ENCODE measurements at regions not wholly inside any gene's neighbourhood (a gene's known extent, or its start where the extent isn't known, plus 50 kb on each side); places are given as distances from the start of the nearest gene placed in this dataset.
"Not testable (repeated sequence)": the region's sequence is repeated elsewhere in the genome, so short reads cannot be mapped to it uniquely, and the experiment has no call there.

GRCh38 chr10:8312079-8312478 lies 257.6 kb downstream of the GATA3 start:
- DNase-seq (ENCODE audit: low read depth), result no peak

GRCh38 chr10:8312781-8313180 lies 258.3 kb downstream of the GATA3 start:
- no peak for DNase-seq (ENCODE audit: low read depth)

GRCh38 chr10:8314486-8314885 lies 260.0 kb downstream of the GATA3 start:
- DNase-seq (ENCODE audit: low read depth), result no peak

GRCh38 chr10:8315619-8316021 lies 261.1 kb downstream of the GATA3 start:
- DNase-seq (ENCODE audit: low read depth), result no peak

- DNase-seq (ENCODE audit: low read depth), result no peak
These were observed 261.8 kb downstream of the GATA3 start for GRCh38 chr10:8316284-8316683.

GRCh38 chr10:8318429-8318828 lies 263.9 kb downstream of the GATA3 start:
- DNase-seq (ENCODE audit: low read depth), result not testable (repeated sequence)

- no peak for DNase-seq (ENCODE audit: low read depth)
These were observed 264.5 kb downstream of the GATA3 start for GRCh38 chr10:8318956-8319355.

- DNase-seq (ENCODE audit: low read depth), result no peak
These were observed 265.2 kb downstream of the GATA3 start for GRCh38 chr10:8319704-8320103.

GRCh38 chr10:8321990-8322389 lies 267.5 kb downstream of the GATA3 start:
- DNase-seq (ENCODE audit: low read depth), result no peak

- no peak for DNase-seq (ENCODE audit: low read depth)
These were observed 269.1 kb downstream of the GATA3 start for GRCh38 chr10:8323428-8324054.

- no peak for DNase-seq (ENCODE audit: low read depth)
These were observed 270.8 kb downstream of the GATA3 start for GRCh38 chr10:8325024-8325980.

GRCh38 chr10:8326396-8327139 lies 272.1 kb downstream of the GATA3 start:
- no peak for DNase-seq (ENCODE audit: low read depth)

GRCh38 chr10:8327140-8327423 lies 272.6 kb downstream of the GATA3 start:
- DNase-seq (ENCODE audit: low read depth), result no peak

GRCh38 chr10:8331387-8331786 lies 276.9 kb downstream of the GATA3 start:
- DNase-seq (ENCODE audit: low read depth), result no peak

GRCh38 chr10:8331896-8332729 lies 277.6 kb downstream of the GATA3 start:
- peak; percentile 74 for DNase-seq (ENCODE audit: low read depth)

- DNase-seq (ENCODE audit: low read depth), result no peak
These were observed 278.2 kb downstream of the GATA3 start for GRCh38 chr10:8332730-8333111.

GRCh38 chr10:8334631-8335030 lies 280.1 kb downstream of the GATA3 start:
- DNase-seq (ENCODE audit: low read depth), result no peak

GRCh38 chr10:8336629-8337331 lies 282.3 kb downstream of the GATA3 start:
- DNase-seq (ENCODE audit: low read depth), result no peak

- DNase-seq (ENCODE audit: low read depth), result no peak
These were observed 282.8 kb downstream of the GATA3 start for GRCh38 chr10:8337332-8337651.

GRCh38 chr10:8338177-8338766 lies 283.8 kb downstream of the GATA3 start:
- DNase-seq (ENCODE audit: low read depth), result no peak

- DNase-seq (ENCODE audit: low read depth), result no peak
These were observed 290.3 kb downstream of the GATA3 start for GRCh38 chr10:8344756-8345155.
